LNCAP (cell line): ENCODE measurements at regions not wholly inside any gene's neighbourhood (a gene's known extent, or its start where the extent isn't known, plus 50 kb on each side); places are given as distances from the start of the nearest gene placed in this dataset.

ENCODE experiments used
- TF ChIP-seq, protein P1 (sequence below): fragments of 450-650 bp; IDR thresholded peaks from 2 replicates; pipeline ENCODE4 v1.5.1; 2017; ENCODE audit warnings: mild to moderate bottlenecking

DNA sequence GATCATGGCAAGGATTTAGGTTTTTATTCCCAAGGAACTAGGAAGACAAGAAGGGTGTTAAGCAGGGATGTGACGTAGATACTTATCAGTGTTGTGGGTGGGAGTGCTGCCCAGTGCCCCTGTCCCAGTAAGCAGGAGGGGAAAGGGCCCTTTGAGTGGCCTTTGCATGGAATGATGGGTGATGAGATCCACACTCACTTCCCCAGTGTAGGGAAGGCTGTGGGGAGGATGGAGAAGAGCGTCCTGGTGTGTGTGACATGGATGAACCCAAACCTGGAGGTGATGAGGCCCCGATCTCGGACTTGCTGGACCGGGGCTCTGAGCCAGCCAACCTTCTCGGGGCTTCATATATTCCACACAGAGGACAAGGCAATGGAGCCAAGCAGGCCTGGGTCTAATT is 610.9 kb downstream of the CDH26 start:
- TF ChIP-seq, protein P1, sequence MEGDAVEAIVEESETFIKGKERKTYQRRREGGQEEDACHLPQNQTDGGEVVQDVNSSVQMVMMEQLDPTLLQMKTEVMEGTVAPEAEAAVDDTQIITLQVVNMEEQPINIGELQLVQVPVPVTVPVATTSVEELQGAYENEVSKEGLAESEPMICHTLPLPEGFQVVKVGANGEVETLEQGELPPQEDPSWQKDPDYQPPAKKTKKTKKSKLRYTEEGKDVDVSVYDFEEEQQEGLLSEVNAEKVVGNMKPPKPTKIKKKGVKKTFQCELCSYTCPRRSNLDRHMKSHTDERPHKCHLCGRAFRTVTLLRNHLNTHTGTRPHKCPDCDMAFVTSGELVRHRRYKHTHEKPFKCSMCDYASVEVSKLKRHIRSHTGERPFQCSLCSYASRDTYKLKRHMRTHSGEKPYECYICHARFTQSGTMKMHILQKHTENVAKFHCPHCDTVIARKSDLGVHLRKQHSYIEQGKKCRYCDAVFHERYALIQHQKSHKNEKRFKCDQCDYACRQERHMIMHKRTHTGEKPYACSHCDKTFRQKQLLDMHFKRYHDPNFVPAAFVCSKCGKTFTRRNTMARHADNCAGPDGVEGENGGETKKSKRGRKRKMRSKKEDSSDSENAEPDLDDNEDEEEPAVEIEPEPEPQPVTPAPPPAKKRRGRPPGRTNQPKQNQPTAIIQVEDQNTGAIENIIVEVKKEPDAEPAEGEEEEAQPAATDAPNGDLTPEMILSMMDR = no peak

DNA sequence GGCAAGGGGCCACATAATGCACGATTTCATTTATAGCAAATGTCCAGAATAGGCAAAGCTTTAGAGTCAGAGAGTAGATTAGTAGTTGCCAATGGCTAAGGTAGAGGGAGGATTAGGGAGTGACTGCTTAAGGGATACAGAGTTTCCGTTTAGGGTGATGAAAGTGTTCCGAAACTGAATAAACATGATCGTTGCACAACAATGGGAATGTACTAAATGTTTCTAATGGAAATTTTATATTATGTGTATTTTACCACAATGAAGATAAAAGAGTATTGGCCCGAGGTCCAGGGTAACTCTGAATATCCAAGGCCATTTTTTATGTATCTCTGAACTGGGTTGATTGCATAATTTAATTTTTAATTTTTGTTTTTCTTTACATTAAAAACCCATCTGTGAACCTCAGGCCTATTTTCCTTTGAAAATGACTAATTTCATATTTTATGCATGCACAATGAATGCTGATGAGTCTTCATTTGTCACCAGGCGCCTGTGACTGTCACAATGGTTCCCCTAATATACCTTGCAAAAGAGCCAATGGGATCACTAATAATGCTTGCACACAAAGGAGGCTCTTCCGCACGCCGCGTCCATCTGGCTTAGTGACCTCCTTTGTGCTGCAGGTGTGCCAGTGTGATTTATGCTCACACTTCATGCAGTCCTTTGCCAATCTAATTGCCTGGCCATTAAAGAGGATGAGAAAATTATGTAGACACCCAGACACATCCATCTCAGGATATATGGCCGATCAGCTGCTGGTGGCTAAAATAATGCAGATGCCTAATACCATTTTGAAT is 612.5 kb downstream of the CDH26 start:
- TF ChIP-seq, protein P1 = no peak

DNA sequence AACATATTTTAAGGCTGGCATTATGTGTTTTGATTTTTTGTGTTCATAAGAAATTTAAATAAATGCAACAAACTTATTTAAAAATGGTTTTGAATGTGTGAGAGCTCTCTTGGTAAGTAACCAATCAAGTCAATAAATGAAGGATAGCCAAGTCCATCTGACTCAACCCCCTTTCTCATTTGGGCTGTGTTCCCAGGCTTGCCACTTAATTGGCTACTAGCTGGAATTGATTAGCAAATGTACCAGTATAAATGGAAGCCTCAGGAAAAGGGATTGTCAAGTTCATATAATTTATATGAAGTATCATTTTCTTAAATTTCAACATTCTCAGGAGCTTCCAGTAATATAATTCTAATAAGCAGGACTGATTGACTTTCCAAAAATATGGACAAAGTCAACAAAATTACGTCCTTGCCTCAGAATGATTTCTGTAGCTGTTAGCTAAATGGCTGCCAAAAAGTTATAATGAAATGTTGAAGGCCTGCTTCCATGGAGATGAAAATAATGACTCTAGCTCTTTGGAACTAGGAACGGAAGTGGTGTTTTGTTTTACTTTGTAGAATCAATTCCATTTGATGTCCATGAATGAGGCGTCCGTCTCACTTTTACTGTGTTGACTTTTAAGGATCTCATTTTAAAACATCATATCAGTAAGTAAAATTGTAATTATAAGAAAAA is 614.9 kb downstream of the CDH26 start:
- TF ChIP-seq, protein P1 = no peak

DNA sequence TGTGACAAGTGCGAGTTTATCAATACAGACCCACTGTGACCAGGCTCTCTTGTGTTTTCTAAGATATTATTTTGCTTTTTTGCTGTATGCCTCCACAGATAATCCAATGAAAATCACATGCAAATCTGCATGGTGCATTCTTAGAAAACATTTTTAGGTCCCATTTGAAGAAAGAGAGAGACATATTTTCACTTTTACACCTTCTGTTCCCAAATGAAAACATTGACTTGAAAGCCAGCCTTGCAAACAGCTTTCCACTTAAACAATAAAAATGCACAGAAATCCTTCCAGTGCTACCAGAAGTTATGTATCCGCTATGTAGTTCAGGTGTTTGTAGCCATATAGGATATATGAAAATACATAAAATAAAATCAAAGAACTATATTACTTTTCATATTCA is 618.0 kb downstream of the CDH26 start:
- TF ChIP-seq, protein P1 = no peak

DNA sequence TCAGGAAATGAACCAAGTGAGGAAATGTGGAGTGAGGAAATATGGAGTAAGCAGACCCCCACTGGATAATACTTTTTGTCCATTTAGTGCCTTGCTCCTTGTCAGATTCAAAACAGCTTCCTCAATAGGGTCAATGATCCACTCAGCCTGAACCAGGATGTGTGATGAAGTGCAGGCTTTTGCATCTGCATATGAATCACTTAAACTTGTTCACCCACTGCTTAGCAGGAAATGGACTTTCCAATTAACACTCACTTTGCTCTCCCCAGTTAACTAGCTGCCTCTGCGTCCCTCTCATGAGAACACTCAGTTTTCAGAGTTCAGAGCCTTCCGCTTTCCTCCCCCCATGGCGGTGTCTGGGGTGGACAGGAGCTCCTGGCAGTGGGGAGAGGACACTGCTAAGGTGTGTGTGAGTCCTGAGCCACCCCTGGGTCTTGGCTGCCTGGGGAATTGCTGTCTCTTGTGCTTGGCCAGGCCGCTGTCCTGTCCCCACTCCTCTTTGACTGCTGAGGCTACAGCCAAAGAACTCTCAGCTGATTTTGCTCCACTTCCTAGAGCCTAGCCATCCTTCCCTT is 621.8 kb downstream of the CDH26 start:
- TF ChIP-seq, protein P1 = no peak

DNA sequence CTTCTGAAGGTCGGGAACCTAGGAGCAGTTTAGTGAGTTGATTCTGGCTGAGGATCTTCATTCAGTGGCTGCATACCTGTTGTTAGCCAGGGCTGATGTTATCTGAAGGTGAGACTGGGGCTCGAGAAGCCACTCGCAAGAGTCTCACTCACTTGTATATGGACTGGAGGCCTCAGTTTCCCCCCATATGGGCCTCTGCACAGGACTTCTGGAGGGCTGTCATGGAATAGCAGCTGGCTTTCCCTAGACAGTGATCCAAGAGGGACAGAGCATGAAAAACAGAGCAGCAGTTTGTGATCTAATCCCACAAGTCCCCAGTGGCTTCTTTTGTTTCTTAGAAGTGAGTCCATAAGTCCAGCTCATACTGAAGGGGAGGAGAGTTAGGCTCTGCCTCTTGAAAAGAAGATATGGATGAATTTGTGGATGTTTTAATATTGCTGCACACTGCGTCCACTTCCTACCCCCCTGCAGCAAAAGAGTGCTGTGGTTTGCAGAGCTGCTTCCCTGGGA is 623.4 kb downstream of the CDH26 start:
- TF ChIP-seq, protein P1 = no peak

DNA sequence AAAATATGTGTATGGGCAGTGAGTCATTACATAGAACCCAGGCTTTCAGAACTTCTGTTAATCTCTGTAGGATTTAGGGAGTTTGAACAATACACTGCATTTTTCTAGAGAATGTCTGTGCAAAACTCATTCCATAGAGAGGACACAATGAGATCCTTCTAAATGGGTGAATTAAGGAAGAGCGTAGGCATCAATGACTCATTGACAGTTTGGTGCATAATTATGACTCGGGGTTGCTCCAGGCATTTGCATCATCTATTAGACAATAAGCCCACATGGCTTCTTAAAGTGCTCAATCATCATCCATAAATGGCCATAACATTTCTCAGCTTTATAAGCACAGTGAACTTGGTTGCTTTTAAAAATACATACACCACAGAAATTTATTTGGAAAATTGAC is 625.5 kb downstream of the CDH26 start:
- TF ChIP-seq, protein P1 = no peak
